ENCODE measurements at regions not wholly inside any gene's neighbourhood (a gene's known extent, or its start where the extent isn't known, plus 50 kb on each side); places are given as distances from the start of the nearest gene placed in this dataset.

DNA sequence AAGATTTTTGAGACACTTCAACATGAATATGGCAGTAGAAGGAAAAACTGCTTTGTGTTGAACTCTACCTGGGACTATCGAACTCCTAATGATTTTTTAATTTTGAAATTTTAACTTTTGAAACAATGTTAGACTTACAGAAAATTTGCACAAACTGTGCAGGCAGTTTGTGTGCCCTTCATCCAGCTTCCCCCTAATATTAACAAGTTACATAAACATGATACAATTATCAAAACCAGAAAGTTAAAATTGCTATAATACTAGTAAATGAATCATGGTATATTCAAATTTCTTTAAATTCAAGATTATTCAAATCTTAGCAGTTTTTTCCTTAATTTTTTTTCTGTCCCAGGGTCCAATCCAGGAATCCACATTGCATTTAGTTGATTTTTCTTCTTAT, 278.9 kb downstream of the ADGRL2 start:
- no peak for TF ChIP-seq POLR2AphosphoS5 (IDR thresholded peaks at IDR 0.05; ENCODE audit: low read depth, low read length)
- TF ChIP-seq REST (IDR thresholded peaks at IDR 0.05; ENCODE audit: insufficient read depth in 1 of 2, low read depth in 2 of 2, low read length in 2 of 2) = no peak
